B cell (primary cell): ENCODE measurements at regions not wholly inside any gene's neighbourhood (a gene's known extent, or its start where the extent isn't known, plus 50 kb on each side); places are given as distances from the start of the nearest gene placed in this dataset.
"Not testable (repeated sequence)": the region's sequence is repeated elsewhere in the genome, so short reads cannot be mapped to it uniquely, and the experiment has no call there.

Experiments
- ATAC-seq: fragments of 200-7000 bp; cut with Tn5 transposase; one replicate; pipeline ENCODE4 v1.10.0; 2021; ENCODE audit warnings: low read depth, mild to moderate bottlenecking, moderate number of reproducible peaks, moderate library complexity
- CTCF ChIA-PET: fragments of 350-600 bp; sonication (Branson Sonifier 250); formaldehyde crosslinking; loops from one replicate; lab custom pipeline; 2021; ENCODE audit warnings: antibody characterized with exemption, inconsistent platforms; lab: Charles Lee
- POLR2A ChIA-PET: fragments of 350-600 bp; sonication (Branson Sonifier 250); formaldehyde crosslinking; loops from one replicate; lab custom pipeline; 2021; ENCODE audit warnings: antibody characterized with exemption; lab: Charles Lee
- DNase-seq: peaks from one replicate; pipeline ENCODE4 v3.0.0; 2013
- H2AFZ ChIP-seq: 2 replicates; pipeline ENCODE4 v1.6.1; 2012; ENCODE audit warnings: mild to moderate bottlenecking, low read depth, low read length; ENCODE audit not compliant: insufficient read depth, poor library complexity, severe bottlenecking
- H3K27ac ChIP-seq, 2 donors: 1 replicate in 1 of 2; 2 replicates in 1 of 2; pipeline ENCODE4 v1.5.1; 2012 to 2013; ENCODE audit warnings: low read length in 2 of 2, mild to moderate bottlenecking in 2 of 2, moderate library complexity in 1 of 2
- H3K27me3 ChIP-seq, 4 experiments: fragments of 200-600 bp in 1 of 4; sonication (generic) in 1 of 4; replicated peaks in 1 of 4; 1 replicate in 2 of 4; 2 replicates in 2 of 4; pipeline versions ENCODE4 v1.6.1 to v1.7.0; 2013 to 2016; ENCODE audit warnings: low read length in 3 of 4, mild to moderate bottlenecking in 2 of 4, mixed read lengths in 1 of 4, moderate library complexity in 1 of 4; ENCODE audit not compliant: insufficient read depth in 4 of 4, control insufficient read depth in 3 of 4; ENCODE audit errors: control extremely low read depth in 1 of 4
- H3K36me3 ChIP-seq, 2 experiments: replicated peaks in 1 of 2; 1 replicate in 1 of 2; 2 replicates in 1 of 2; pipeline versions ENCODE4 v1.6.1 to v1.7.1; 2013; ENCODE audit warnings: low read length in 1 of 2; ENCODE audit not compliant: insufficient read depth in 2 of 2, control insufficient read depth in 1 of 2; ENCODE audit errors: control extremely low read depth in 1 of 2, extremely low read depth in 1 of 2
- H3K4me1 ChIP-seq, 2 donors: fragments of 200-600 bp in 1 of 2; sonication (generic) in 1 of 2; 1 replicate in 1 of 2; 2 replicates in 1 of 2; pipeline versions ENCODE4 v1.5.1 to v1.6.1; 2013 to 2017; ENCODE audit warnings: low read length in 2 of 2; ENCODE audit not compliant: control insufficient read depth in 2 of 2, insufficient read depth in 2 of 2
- H3K4me2 ChIP-seq: replicated peaks from 2 replicates; pipeline ENCODE3; 2012; ENCODE audit warnings: mild to moderate bottlenecking, low read depth, low read length; ENCODE audit not compliant: poor library complexity, severe bottlenecking
- H3K4me3 ChIP-seq, 5 experiments: fragments of 200-600 bp in 1 of 5; sonication (generic) in 1 of 5; 1 replicate in 3 of 5; 2 replicates in 2 of 5; pipeline versions ENCODE4 v1.5.1 to v1.7.0; 2011 to 2016; ENCODE audit warnings: low read length in 4 of 5, mild to moderate bottlenecking in 4 of 5, low read depth in 2 of 5, control low read depth in 1 of 5, moderate library complexity in 1 of 5; ENCODE audit not compliant: insufficient read depth in 1 of 5; ENCODE audit errors: control extremely low read depth in 1 of 5, extremely low read depth in 1 of 5
- H3K79me2 ChIP-seq: fragments of 200-600 bp; sonication (generic); one replicate; pipeline ENCODE4 v1.6.0; 2016; ENCODE audit warnings: low read length; ENCODE audit not compliant: control insufficient read depth, insufficient read depth
- H3K9ac ChIP-seq: fragments of 200-600 bp; sonication (generic); 2 replicates; pipeline ENCODE4 v1.6.1; 2017; ENCODE audit warnings: mild to moderate bottlenecking, low read length, moderate library complexity
- H3K9me3 ChIP-seq, 3 donors: one replicate each; pipeline versions ENCODE4 v1.6.1 to v1.7.1; 2013; ENCODE audit warnings: low read length in 2 of 3; ENCODE audit not compliant: control insufficient read depth in 2 of 3, insufficient read depth in 1 of 3; ENCODE audit errors: control extremely low read depth in 1 of 3
- H4K20me1 ChIP-seq: 2 replicates; pipeline ENCODE4 v1.6.0; 2012; ENCODE audit warnings: mild to moderate bottlenecking, low read length; ENCODE audit not compliant: insufficient read depth, control insufficient read depth, poor library complexity, severe bottlenecking
- H3K27ac Mint-ChIP-seq: one replicate; pipeline ENCODE4 v1.8.0; 2021; ENCODE audit warnings: mixed read lengths
- H3K27me3 Mint-ChIP-seq: one replicate; pipeline ENCODE4 v1.8.0; 2021; ENCODE audit warnings: mixed read lengths
- H3K4me1 Mint-ChIP-seq: one replicate; pipeline ENCODE4 v1.8.0; 2021; ENCODE audit warnings: mixed read lengths
- H3K4me3 Mint-ChIP-seq: one replicate; pipeline ENCODE4 v1.8.0; 2021; ENCODE audit warnings: mixed read lengths
- H3K9me3 Mint-ChIP-seq: one replicate; pipeline ENCODE4 v1.8.0; 2022; ENCODE audit warnings: mixed read lengths; ENCODE audit not compliant: insufficient read depth
- WGBS: methylation state at CpG from one replicate; pipeline ENCODE4 v1.1.5; 2013; ENCODE audit warnings: missing lambda C conversion rate; ENCODE audit not compliant: insufficient coverage; 5-methylcytosine and 5-hydroxymethylcytosine counted together
- intact Hi-C: fragments of 100-400 bp; cut with micrococcal nuclease; formaldehyde crosslinking; loops from one replicate; pipeline ENCODE4 v1.10.0; 2022

DNA sequence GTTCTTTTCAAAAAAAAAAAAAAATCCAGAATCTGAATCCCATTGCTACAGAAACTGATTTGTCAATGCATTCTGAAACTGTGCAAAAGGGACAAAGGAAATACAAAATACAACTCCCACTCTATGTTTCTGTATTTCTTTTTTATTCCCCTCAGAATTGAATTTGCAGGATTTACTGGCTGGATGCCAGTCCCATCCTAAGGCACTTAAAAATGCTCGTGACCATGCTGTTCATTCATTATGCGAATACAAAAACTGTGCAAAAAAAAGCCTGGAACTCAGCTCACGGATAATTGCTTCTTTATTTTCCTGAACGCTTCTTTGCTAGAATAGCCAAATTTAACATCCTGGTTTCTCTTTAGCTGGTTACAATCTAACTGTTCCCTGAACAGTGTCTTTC is 413.3 kb downstream of the PRIM2 start:
- H3K4me3 ChIP-seq, H3K4me2 ChIP-seq, DNase-seq, CTCF ChIA-PET, H3K9me3 ChIP-seq, H3K27me3 ChIP-seq, H3K27me3 Mint-ChIP-seq, H3K4me1 ChIP-seq, H3K36me3 ChIP-seq, H3K27ac Mint-ChIP-seq, H2AFZ ChIP-seq, H3K27ac ChIP-seq, H3K79me2 ChIP-seq, H3K4me3 Mint-ChIP-seq, ATAC-seq, POLR2A ChIA-PET, H3K4me1 Mint-ChIP-seq, H3K9ac ChIP-seq, intact Hi-C loops, H4K20me1 ChIP-seq, H3K9me3 Mint-ChIP-seq: not testable (repeated sequence)
- 96% methylated on average over 4 of the region's 4 CpGs for WGBS

DNA sequence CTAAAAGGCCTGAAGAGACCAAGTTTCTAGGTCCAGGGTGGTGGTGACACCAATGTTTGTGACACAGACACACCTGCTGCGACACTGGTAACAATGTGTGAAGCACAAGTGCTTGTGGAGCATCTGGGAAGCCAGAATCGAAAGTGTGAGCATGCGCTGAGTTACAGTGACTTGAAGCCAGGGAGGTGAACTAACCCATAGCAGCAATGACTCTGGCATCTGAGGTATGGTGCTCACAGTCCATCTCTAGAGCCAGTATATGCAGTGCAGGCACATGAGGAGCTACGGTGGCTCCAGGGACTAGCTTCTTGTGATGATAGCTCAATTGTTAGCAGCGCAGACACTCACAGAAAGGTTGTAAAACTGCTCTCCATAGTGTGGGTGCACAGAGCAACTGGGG is 430.3 kb downstream of the PRIM2 start:
- H3K27ac Mint-ChIP-seq, H4K20me1 ChIP-seq, H3K9me3 ChIP-seq, H3K9ac ChIP-seq, H3K4me1 ChIP-seq, POLR2A ChIA-PET, H3K4me1 Mint-ChIP-seq, intact Hi-C loops, H3K27ac ChIP-seq, H3K27me3 Mint-ChIP-seq, H3K27me3 ChIP-seq, H3K9me3 Mint-ChIP-seq, H3K4me2 ChIP-seq, DNase-seq, CTCF ChIA-PET, ATAC-seq, H3K79me2 ChIP-seq, H3K4me3 Mint-ChIP-seq, H3K4me3 ChIP-seq, H3K36me3 ChIP-seq, H2AFZ ChIP-seq: not testable (repeated sequence)
- WGBS, result 83% methylated on average over 2 of the region's 5 CpGs

DNA sequence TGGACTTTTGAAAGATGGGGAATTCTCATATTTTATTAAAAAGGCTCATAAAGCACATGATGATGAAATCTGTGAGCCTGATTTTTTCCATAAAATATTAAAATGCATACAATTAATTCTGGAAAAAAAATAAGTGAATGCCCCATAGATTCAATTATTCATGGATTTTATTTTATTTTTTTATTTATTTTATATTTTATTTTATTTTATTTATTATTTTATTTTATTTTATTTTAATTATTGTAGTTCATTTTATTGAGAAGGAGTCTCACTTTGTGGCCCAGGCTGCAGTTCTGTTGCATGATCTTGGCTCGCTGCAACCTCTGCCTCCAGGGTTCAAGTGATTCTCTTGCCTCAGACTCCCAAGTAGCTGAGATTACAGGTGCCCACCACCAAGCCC is 442.4 kb downstream of the PRIM2 start:
- WGBS, result 100% methylated on average over 1 of the region's 1 CpG
- H3K27me3 Mint-ChIP-seq, ATAC-seq, intact Hi-C loops, H3K27ac ChIP-seq, H3K9ac ChIP-seq, H3K27ac Mint-ChIP-seq, DNase-seq, H3K4me1 ChIP-seq, H3K4me1 Mint-ChIP-seq, CTCF ChIA-PET, H3K4me2 ChIP-seq, H3K4me3 ChIP-seq, H3K79me2 ChIP-seq, POLR2A ChIA-PET, H3K27me3 ChIP-seq, H3K4me3 Mint-ChIP-seq, H4K20me1 ChIP-seq, H3K9me3 ChIP-seq, H2AFZ ChIP-seq, H3K9me3 Mint-ChIP-seq, H3K36me3 ChIP-seq: not testable (repeated sequence)

DNA sequence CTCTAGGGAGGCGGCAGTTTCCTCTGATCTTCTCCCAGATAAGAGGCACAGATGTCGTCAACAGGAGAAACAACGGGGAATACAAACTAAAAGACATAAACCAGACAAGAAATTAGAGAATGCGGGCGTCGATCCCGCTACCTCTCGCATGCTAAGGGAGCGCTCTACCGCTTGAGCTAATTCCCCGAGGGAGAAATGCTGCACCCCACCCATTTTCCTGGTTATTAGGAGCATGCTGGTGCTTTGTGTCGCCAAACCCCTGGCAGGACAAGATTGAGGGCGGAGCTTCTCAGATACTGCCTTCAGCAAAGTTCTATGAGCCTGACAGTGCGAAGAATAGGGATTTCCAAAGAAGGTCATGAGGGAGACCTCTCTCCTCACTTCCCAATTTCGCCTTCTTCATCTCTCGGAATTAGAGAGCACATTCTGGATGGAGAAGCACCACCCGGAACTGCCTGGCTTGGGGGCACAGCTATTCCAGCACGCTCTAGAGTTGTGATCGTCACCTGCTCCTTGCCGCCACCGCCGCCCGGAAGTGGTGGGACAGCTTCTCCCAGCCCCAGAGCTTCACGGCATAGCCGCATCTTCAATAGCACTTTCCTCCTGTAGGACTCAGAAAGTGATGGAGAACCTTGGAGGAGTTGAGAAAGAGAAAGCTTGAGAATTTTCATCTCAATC is 475.4 kb downstream of the PRIM2 start:
- H3K4me3 ChIP-seq, H3K4me1 Mint-ChIP-seq, H3K27ac ChIP-seq, intact Hi-C loops, H4K20me1 ChIP-seq, ATAC-seq, H3K4me3 Mint-ChIP-seq, H3K4me1 ChIP-seq, H3K36me3 ChIP-seq, H3K9ac ChIP-seq, H3K9me3 Mint-ChIP-seq, H3K27me3 ChIP-seq, H3K79me2 ChIP-seq, POLR2A ChIA-PET, H2AFZ ChIP-seq, DNase-seq, H3K9me3 ChIP-seq, H3K27ac Mint-ChIP-seq, CTCF ChIA-PET, H3K4me2 ChIP-seq: not testable (repeated sequence)
- peaks cover 25% of the 10 kb centered on the region for H3K27me3 Mint-ChIP-seq
- 19% methylated on average over 11 of the region's 25 CpGs for WGBS
